Hippocampal formation (tissue), 2 donors: ENCODE measurements at regions not wholly inside any gene's neighbourhood (a gene's known extent, or its start where the extent isn't known, plus 50 kb on each side); places are given as distances from the start of the nearest gene placed in this dataset.

Source experiments
- DNase-seq, 2 donors: peaks; one replicate each; lab custom pipeline; 2025; lab: John Stamatoyannopoulos, UW

DNA sequence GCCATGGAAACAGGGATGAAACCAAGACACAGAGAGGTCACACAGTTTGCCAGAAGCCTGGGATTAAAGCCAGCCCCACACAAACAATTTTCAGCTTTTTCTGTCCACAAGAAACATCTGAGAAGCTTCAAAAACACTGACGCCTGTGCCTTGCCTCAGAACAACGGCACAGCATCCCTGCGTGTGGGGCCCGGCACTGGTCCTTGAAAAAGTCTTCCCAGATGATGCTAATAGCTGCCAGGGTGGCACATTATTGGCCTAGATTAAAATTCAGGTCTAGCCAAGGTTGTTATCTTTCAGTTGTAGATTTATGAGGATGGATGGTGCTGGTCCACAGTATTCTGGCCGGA lies 321.4 kb downstream of the HAPSTR1 start:
- DNase-seq: no peak

DNA sequence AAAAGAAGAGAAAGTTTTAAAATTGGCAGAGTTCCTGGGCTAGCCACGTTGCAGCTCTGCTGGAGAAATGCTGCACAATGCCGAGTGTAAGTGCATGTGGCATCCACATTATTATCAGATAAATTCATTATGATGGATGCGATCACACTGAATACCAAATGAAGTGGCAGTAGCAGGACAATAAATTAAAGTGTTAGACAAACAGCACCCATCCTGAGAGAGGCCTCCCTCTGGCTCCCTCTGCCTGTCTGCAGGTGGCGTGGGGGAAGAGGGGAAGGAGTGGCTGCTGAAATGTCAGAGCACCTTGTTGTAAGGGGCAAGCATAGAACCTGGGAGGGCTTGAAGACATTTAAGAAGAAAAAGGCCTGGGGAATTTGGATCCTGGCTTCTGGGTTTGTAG lies 324.1 kb downstream of the HAPSTR1 start:
- DNase-seq: no peak

DNA sequence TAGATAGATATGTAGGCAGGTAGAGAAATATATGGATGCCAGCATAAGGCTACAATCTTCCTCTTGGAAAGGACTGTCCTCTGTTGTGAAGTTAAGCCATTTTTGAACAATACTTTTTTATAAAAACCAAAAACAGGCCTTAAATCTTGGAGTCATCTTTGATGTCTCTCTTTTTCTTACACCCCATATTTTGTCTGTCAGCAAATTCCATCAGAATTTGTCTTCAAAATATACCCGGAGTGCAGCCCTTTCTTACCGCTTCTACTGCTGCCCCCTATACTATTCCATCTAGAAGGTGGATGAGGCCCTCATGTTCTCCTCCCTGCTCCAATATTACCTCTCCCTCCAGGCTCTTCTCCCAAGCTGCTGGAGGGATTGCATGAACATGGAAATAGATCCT lies 326.5 kb downstream of the HAPSTR1 start:
- DNase-seq: no peak

DNA sequence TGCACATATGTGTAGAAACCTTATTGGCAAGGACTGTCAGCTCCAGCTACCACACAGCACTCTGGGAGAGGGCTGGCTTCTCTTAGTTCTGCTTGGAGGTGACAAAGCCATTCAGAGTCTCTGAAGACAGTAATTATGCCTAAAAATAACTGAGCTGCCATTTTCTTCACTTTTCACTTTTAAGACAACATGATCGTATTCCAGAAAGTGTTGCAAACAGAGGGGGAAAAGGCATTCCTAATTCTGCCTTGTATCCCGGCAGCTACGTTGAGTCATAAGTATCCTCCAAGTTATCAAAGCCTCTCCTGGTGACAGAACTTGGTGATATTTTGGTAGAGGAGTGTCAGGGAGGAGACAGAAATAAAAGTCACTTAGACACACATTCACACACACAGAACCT lies 327.7 kb downstream of the HAPSTR1 start:
- DNase-seq: no peak

DNA sequence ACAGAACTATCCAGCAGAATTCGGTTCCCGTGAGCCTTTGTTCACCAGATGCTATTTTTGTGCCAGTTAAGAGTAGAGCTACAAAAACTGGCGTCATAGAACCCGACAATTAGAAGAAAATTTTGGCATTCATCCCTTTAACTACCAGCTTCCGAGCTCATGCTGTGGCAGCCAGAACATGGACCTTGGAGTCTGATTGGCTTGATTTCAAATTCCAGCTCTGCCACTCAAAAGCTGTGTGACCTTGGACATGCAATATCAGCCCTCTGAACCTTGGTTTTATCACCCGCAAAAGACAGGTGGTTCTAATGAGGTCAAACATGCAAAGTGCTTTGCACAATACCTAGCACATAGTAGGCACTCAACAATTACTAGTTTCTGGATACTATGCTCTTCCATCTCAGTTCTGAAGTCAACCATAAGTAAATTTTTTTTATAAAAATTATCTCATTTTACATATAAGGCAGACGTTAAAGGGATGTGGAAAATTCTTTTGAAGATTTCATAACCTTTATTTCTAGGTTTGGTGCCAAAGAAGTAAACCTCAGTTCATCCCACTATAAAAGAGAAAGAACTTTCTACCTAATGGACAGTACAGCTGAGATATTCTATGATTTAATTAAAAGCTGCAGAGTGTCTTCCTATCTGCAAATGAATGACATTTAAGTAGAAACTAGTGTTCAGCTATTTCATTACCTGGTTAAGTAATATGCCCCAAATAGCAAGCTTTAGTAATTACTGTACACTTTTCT lies 331.5 kb downstream of the HAPSTR1 start:
- DNase-seq: no peak

DNA sequence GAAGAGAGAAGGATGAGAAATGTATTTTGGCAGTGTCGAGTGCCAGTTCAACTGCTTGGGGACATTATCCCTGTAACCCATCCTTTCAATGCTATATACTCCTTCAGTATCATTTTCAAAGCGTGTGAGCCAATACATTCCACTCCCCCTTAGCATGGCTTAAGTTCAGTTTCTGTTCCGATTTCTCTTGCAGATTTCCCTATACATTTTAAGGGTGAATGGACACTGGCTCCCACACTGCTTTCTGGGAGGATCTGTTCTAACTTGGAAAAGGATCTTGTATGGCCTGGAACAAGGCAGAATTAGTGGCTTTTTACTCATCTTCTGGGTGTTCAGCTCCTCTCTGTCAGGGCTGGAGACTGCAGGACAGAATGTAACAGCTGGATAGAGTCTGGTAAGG lies 333.8 kb downstream of the HAPSTR1 start:
- DNase-seq: no peak

DNA sequence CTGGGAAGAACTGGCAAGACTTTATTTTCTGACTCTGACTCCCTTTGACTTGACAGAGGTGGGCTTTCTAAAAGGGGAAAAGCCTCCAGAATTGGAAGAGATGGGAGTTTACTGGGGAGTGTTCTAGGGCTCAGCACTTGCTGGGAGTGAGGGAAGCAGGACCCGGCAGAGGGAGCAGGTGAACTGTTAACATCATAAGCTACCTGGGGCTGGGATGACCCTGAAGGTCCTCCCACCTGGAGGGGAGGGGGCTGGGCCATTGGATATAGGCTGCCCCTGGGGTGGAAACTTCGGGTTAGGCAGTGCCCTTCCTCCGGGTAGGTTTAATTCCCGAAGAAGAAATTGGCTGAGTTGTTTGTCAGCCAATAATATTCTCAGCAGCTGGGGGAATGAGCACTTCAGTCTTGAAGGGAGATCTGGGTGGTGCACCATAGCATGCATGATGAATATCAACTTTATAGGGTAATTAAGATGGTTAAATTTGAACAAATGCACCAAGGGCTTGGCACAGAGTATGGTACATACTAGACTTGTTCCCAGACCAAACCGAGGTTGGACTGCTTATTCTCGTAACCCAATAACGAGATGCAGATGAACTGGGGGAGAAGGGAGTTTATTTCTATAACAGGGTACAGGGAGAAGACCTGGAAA lies 337.0 kb downstream of the HAPSTR1 start:
- DNase-seq: no peak

DNA sequence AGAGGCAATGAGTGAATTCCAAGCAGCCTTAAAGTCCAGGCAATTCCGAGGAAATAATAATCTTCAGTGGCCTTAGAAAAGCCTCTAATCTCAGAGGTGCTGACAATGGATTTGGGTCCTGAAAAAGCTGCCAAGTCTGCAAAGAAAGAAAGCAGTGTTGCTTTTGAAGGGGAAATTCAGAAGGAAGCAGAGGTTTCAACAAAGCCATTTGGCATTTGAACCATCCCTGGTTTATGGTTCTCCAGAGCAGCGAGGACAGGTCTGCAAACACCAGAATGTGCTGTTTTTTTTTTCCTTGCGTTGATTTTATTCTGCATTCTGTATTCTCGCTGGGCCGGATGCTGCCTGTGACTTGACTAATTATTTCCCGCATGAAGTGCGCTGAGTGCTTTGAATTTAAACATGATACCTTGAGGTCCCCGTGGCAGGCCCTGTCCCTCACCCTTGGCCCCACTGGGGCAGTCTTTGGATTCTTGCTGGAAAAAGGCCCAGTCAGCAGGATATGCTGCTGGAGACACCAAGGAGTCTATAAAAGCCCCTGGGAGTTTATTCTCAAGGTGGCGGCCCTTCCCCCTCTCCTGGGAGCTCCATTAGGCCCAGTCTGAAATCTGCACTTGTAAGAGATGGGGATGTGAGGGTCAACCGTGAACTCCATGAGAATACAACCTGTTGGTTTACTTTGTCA lies 338.3 kb downstream of the HAPSTR1 start:
- no peak for DNase-seq

DNA sequence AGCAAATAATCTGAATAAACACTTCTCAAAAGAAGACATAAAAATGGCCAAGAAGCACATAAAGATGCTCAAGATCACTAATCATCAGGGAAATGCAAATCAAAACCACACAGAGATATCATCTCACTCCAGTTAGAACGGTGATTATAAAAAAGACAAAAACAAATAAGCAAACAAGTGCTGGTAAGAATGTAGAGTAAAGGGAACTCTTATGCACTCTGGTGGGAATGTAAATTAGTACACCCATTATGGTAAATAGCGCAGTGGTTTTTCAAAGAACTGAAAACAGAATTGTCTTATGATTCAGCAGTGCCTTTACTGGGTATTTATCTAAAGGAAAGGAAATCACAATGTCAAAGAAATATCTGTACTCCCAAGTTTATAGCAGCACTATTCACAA lies 343.2 kb downstream of the HAPSTR1 start:
- DNase-seq: no peak

DNA sequence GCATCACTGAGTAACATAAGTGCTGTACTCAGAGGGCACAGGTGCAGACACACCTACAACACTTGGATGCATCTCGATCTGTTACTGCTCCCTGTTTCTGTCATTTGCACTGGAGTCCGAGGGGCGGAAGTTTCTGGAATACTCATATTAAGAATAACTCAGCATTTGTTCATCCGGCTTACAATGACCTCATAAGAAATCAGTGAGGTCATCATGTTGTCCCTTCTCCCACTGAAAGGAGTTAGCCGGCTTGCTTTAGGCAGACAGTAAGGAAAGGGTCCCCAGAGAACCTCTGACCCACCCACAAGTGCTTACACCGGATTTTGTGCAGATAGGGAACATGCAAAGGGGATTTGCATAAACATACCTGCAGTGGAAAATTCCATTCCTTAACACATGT lies 344.7 kb downstream of the HAPSTR1 start:
- no peak for DNase-seq

DNA sequence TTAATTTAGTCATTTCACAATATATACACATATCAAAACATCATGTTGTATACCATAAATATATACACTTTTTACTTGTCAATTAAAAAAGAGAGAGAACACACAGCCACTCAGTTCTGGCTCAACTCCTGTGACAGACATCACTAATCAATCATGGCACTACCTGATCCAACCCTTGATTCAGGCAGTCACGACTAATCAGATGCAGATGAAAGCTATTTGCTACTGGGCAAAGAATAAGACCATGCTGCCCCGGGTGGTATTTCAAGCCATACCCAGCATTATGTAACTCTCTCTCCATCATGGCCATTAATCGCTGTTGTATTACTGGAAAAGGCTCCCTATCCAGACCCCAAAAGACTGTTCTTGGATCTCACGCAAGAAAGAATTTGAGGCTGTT lies 345.7 kb downstream of the HAPSTR1 start:
- DNase-seq: no peak

DNA sequence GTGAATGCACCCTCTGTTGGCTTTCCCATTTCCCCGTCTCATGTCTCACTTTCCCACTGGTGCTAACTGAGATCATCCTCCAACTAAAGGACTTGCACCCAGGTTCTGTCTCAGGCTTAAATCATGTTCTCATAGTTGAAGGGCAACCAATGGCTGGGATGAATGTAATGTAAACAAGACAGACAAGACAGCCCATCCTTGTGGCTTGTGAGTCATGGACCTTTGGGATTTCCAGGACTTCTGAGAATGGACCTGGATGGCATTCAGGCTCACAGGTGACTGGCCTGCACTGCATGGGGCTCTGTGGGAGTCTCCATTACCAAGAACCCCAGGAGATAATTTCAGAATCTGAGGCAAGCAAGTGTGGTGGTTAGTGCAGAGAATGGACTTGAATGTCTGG lies 347.5 kb downstream of the HAPSTR1 start:
- DNase-seq: no peak

DNA sequence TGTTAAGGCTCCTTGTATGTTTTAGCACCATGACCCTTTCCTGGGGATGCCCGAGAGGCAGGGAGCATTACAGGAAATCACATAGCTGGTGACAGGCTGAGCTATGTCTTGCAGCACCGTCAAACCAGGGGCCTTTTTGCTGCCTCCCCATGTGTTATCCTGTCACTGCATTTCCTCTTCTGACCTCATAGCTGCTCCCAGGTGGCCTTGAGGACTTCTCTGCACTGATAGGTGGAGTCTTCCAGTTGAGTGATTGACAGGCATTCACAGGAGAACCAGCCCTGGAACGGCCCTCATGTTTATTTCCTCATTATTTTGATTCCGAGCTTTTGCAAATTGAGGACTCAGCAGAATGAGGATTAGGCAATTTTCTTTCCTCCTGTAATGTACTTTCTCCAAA lies 349.6 kb downstream of the HAPSTR1 start:
- no peak for DNase-seq

DNA sequence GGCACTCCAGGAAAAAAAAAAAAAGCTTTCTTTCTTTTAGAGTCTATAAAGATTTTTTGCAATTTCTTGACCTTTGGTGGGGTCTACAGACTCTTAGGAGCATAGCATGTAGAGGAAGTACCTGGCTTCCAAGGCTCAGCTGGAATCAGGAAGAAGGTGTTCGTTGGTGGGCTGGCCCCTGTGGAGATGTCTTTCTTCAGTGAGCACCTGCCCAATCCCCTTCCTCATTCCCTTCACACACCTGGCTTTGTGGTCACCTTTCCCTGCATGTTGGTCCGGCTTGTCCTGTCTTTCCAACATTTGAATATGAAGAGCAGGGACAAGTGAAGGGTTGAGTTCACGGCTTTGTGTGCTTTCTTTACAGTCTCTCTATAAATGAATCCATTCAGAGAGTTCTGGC lies 352.4 kb downstream of the HAPSTR1 start:
- no peak for DNase-seq

DNA sequence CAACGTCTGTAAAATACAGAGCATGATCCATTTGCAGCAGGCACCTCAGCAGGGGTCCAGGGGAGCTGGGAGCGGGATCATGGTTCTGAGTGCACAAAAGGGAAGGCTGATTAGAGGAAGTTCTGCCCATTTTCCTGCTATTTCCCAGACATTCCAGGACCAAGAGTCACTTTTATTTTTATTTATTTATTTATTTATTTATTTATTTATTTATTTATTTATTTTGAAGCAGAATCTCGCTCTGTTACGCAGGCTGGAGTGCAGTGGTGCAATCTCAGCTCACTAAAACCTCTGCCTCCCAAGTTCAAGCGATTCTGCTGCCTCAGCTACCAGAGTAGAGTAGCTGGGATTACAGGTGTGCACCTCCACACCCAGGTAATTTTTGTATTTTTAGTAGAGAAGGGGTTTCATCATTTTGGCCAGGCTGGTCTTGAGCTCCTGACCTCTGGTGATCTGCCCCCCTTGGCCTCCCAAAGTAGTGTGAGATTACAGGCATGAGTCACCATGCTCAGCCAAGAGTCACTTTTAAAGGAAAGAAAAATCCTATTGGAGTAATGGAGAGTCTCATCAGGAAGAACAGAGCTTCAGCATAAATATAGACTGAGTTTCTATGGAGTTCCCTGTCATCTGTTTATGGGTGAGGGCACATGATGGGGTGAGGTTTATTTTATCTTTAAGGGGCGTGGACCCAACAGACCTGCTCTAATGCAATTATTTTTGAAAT lies 355.2 kb downstream of the HAPSTR1 start:
- no peak for DNase-seq

DNA sequence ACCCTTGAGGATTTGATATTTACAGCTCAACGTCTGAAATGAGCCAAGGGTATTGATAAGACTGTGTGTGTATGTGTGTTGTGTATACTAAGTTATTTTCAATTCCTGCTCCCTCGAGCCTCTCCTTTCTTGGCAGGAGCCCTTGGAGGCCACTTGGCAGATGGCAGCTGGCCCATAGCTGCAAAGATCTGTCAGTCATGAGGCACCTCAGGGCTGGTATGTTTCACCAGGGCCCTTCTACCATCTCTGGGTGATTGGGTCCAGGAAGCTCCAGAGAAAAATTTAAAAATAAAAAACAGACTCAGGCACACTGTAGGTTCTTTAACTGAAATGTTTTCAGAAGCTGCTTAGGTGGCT lies 355.7 kb downstream of the HAPSTR1 start:
- DNase-seq: no peak

DNA sequence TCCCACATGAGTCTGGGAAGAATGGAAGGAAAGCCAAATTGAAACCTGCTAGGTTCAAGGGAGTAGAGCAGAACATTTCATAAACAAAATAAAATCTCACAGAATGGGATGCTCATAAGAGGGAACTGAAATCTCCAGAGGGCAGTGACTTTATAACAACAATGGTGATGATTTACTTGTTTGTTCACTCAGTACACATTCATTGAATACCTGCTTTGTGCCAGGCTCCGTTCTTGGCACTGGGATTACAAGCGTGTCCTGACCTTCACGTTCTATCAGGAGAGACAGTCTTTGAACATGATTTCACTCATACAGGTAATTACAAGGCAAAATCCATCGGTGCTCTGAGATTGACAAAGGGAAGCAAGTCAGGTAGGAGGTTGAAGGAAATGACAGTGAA lies 356.3 kb downstream of the HAPSTR1 start:
- no peak for DNase-seq

DNA sequence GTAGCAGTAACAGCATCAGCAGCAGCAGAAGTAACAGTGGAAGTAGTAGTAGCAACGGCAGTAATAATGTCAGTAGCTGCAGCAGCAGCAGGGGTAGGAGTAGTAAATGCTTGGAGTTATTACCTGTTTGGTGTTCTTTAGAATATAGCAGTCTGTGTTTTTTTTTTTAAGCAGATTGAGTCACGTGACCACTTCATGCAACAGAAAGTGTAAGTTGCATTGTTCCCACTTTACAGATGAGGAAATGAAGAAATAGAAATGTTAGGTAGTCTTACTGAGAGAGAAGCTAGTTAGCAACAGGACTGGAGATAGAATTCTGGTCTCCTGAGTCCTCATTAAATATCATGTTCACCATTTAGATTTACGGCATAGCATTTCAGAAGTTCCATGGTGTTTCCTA lies 358.2 kb downstream of the HAPSTR1 start:
- DNase-seq: no peak

DNA sequence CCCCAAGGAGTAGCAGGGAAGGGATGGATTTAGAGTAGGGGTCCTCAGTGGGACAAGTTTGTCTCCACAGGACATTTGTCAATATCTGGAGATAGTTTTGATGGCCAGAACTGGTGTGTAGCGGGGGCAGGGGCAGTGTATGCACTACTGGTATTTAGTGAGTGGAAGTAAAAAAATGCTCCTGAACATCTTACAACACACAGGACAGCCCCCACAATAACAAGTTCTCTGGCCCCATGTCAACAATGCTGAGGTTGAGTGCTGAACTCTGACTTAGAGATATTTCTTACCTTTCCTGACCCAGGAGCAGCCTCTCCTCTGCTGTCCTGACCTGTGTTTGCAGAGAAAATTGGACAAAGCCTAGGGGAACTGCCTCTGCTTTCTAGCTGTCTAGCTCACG lies 365.8 kb downstream of the HAPSTR1 start:
- DNase-seq: no peak

DNA sequence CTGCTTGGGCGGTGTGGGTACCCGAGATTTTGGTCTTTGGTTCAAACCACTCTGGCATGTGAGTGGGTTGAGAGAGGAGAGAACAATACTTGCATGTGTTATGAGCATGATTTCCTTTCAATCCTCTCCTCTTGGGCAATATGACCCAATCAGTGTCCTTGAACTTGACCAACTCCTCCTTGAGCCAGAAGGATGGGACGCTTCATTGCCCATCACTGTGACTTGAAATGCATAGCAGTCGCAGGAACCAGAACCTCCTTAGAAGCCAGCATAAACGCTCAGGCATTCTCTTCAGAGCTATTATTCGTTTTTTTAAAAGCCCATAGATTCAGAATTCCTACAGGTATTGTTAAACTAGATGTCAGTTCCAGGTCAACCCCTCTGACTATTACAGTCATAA lies 367.4 kb downstream of the HAPSTR1 start:
- DNase-seq: no peak

DNA sequence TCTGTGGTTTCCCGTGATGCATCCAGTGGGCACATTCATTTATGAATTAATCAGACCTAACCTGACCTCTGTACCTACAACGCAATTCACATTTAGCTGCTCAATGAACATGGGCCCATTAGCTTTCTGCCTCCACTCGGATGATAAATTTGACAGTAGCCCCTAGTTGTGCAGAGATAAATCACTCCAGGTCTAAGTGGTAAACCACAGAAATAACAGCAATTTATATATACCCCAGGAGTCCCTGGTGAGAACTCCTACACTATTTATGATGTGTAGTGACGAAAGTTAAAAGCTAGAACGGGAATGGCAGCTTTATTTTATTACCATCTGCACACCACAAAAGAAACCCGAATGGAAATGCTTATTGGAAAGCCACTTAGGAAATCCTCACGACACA lies 371.5 kb downstream of the HAPSTR1 start:
- DNase-seq: no peak

DNA sequence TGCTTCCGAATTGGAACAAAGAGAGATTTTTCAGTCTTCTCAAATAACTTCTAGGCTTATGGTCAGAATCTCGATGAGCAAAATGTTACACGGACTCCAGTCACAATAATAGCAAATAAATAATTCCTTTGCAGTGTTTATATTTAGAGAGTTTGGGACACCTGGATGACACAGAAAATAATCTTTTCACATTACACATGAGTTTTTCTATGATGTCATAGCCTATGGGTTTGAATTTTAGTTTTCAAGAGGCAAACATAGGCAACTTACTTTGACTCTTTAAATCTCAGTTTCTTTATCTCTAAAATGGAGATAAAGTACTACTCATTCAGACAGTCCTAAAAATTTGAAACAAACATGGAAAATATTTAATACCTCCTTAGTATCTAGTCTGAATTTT lies 372.0 kb downstream of the HAPSTR1 start:
- DNase-seq: no peak

DNA sequence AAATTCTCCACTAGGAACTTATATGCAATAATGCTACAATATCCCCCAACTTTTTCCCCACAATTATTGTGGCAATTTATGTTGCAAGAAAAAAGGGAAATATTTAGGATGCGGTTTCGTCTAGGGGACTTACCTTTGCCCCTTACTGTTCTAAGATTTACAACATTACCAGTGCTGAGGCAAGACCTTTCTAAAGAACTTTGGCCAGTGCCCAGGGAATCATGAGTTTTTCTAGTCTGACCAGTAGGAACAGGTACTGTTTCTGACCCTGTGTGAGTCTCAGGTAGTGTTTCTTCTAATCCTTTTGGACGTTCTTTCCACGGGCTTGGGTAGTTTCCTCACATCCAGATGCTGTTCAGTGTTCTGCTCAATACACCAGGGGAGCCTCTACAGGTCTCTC lies 373.7 kb downstream of the HAPSTR1 start:
- no peak for DNase-seq
